ENCODE measurements at regions not wholly inside any gene's neighbourhood (a gene's known extent, or its start where the extent isn't known, plus 50 kb on each side); places are given as distances from the start of the nearest gene placed in this dataset.

GRCh38 chr11:131307506-131307905 lies 62.9 kb upstream of the NTM start:
- Mint-ChIP-seq H3K4me3 (no peak overlapping the region), H3K27me3 (ENCODE audit: low read depth) (no peaks in the 10 kb centered on the region), H3K9me3 (peaks cover 12% of the 10 kb centered on the region), H3K36me3 (peaks cover 20% of the 10 kb centered on the region), H3K27ac (no peak overlapping the region), H3K4me1 (peaks cover 10% of the 10 kb centered on the region)
- ChIA-PET CTCF (interaction anchor here (1.3 kb wide), 1 partner anchor 61 kb away, joined by 3 read pairs; no protein-coding TSS in a partner anchor), POLR2A (no interaction called here)
- no peak for TF ChIP-seq E2F1 (CRISPR knock-in tag; IDR thresholded peaks at IDR 0.05)
- no peak for TF ChIP-seq ZNF219 (CRISPR knock-in tag; IDR thresholded peaks at IDR 0.05; ENCODE audit: borderline replicate concordance)
- TF ChIP-seq STAT6 (CRISPR knock-in tag; conservative IDR thresholded peaks at IDR 0.05; ENCODE audit: low read depth), result no peak
- no peak for TF ChIP-seq TEAD4 (CRISPR knock-in tag; IDR thresholded peaks at IDR 0.05)
- no peak for TF ChIP-seq FOXP1 (CRISPR knock-in tag; IDR thresholded peaks at IDR 0.05; ENCODE audit: borderline replicate concordance)
- TF ChIP-seq PRDM15 (CRISPR knock-in tag; IDR thresholded peaks at IDR 0.05), result no peak
- TF ChIP-seq ESRRA (CRISPR knock-in tag; IDR thresholded peaks at IDR 0.05; ENCODE audit: borderline replicate concordance), result no peak
- TF ChIP-seq E2F4 (CRISPR knock-in tag; IDR thresholded peaks at IDR 0.05; ENCODE audit: borderline replicate concordance, low read depth), result no peak
- DNase-seq (ENCODE audit: low spot score) (no peak), ATAC-seq (no peak)

GRCh38 chr11:131309776-131310175 lies 60.6 kb upstream of the NTM start:
- Mint-ChIP-seq H3K4me1 (peaks cover 7% of the 10 kb centered on the region; the same call in 1 of the 2 replicates), H3K4me3 (no peak overlapping the region), H3K27me3 (ENCODE audit: low read depth) (peaks cover 7% of the 10 kb centered on the region), H3K27ac (no peak overlapping the region), H3K36me3 (peaks cover 42% of the 10 kb centered on the region), H3K9me3 (peaks cover 31% of the 10 kb centered on the region)
- ChIA-PET CTCF (interaction anchor here (0.5 kb wide), 1 partner anchor 63 kb away, joined by 3 read pairs; no protein-coding TSS in a partner anchor), POLR2A (no interaction called here)
- no peak for DNase-seq (ENCODE audit: low spot score)
- TF ChIP-seq ETV6 (CRISPR knock-in tag; IDR thresholded peaks at IDR 0.05) (no peak), PRDM15 (CRISPR knock-in tag; IDR thresholded peaks at IDR 0.05) (no peak)
- no peak for ATAC-seq
